ENCODE measurements at regions not wholly inside any gene's neighbourhood (a gene's known extent, or its start where the extent isn't known, plus 50 kb on each side); places are given as distances from the start of the nearest gene placed in this dataset.

DNA sequence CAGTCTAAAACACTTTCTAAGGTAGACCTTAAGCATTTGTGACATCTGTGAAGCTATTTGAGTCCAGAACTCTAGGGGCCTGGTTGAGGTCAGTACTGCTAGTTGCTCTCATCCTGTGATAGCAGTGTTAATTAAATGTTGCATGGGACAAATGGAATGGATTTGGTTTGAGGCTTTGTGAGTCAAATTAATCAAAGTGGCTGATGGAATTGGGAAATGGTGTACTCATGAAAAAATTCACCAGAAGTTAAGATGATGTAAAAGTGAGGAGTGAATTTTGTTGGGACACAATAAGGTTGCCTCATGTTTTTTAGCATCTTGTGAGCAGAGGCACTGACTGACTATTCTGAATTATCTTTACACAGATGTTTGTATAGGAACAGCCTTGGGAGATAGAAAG, 99.2 kb upstream of the ARSJ start:
- TF ChIP-seq, protein P1, sequence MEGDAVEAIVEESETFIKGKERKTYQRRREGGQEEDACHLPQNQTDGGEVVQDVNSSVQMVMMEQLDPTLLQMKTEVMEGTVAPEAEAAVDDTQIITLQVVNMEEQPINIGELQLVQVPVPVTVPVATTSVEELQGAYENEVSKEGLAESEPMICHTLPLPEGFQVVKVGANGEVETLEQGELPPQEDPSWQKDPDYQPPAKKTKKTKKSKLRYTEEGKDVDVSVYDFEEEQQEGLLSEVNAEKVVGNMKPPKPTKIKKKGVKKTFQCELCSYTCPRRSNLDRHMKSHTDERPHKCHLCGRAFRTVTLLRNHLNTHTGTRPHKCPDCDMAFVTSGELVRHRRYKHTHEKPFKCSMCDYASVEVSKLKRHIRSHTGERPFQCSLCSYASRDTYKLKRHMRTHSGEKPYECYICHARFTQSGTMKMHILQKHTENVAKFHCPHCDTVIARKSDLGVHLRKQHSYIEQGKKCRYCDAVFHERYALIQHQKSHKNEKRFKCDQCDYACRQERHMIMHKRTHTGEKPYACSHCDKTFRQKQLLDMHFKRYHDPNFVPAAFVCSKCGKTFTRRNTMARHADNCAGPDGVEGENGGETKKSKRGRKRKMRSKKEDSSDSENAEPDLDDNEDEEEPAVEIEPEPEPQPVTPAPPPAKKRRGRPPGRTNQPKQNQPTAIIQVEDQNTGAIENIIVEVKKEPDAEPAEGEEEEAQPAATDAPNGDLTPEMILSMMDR (IDR thresholded peaks at IDR 0.05), result no peak
- TF ChIP-seq POLR2AphosphoS5 (IDR thresholded peaks at IDR 0.05) (no peak), POLR2A (IDR thresholded peaks at IDR 0.05) (no peak)
